ENCODE measurements at regions not wholly inside any gene's neighbourhood (a gene's known extent, or its start where the extent isn't known, plus 50 kb on each side); places are given as distances from the start of the nearest gene placed in this dataset.

DNA sequence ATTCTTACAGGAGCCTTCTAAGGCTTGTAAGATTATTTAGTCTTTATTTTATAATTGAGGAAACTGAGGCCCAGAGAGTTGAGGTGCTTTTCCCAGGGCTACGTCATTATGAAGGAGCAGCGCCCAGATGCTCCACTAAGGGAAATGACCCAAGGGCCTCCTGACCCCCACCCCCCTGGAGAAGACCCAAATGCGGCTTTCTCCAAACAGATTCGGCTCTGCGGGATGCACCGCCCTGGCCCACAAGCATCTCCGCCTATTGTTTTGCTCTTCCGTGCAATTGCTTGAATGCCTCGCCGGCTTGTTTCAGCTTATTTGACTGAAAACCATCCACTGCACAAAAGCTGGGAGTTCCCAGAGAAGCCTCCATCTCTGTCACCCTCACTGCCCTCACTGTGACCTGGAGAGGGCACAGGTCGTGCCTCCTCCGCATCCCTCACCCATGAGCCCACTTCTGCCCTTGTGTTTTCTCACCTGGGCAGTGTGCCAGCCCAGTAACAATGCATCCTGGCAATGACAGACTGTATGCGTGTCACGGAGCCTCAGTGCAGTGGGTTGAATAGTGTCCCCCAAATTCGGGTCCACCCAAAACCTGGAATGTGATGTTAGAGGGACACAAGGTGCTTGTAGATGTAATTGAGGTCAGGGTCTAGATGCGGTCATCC lies 790.2 kb downstream of the TBC1D22A start:
- Histone ChIP-seq H3K4me2 (no peak overlapping the region), H3K27me3 (ENCODE audit: insufficient read depth) (no peaks in the 10 kb centered on the region), H3K79me2 (replicated peaks; ENCODE audit: insufficient read depth) (no peaks in the 10 kb centered on the region), H4K20me1 (replicated peaks; ENCODE audit: insufficient read depth) (no peaks in the 10 kb centered on the region), H3K4me1 (ENCODE audit: insufficient read depth) (no peaks in the 10 kb centered on the region), H3K27ac (ENCODE audit: low read depth) (no peak overlapping the region), H3K36me3 (ENCODE audit: insufficient read depth) (peaks cover 8% of the 10 kb centered on the region; the same call in 1 of the 2 replicates), H2AFZ (no peak overlapping the region), H3K9me2 (ENCODE audit: insufficient read depth) (no peaks in the 10 kb centered on the region), H3F3A (replicated peaks; ENCODE audit: low read depth) (peaks cover 6% of the 10 kb centered on the region; the same call in 1 of the 2 replicates), H3K4me3 (no peak overlapping the region)
- no peak for ATAC-seq
- peaks cover 39% of the 10 kb centered on the region for H3K36me3 Mint-ChIP-seq (ENCODE audit: low read depth)
- peaks cover 16% of the 10 kb centered on the region for H3K27me3 Mint-ChIP-seq (ENCODE audit: insufficient read depth, low read depth, poor library complexity)
- no peak overlapping the region for H3K27ac Mint-ChIP-seq
- no peak for TF ChIP-seq EZH2phosphoT487 (IDR thresholded peaks at IDR 0.05; ENCODE audit: unreplicated experiment)
- TF ChIP-seq POLR2AphosphoS5 (IDR thresholded peaks at IDR 0.05; ENCODE audit: low read depth) = no peak
- no peak for TF ChIP-seq ZNF331 (CRISPR knock-in tag; IDR thresholded peaks at IDR 0.05; ENCODE audit: low read depth)
- TF ChIP-seq STAT1 (IDR thresholded peaks at IDR 0.05; ENCODE audit: unreplicated experiment) = no peak
- TF ChIP-seq, protein P1, sequence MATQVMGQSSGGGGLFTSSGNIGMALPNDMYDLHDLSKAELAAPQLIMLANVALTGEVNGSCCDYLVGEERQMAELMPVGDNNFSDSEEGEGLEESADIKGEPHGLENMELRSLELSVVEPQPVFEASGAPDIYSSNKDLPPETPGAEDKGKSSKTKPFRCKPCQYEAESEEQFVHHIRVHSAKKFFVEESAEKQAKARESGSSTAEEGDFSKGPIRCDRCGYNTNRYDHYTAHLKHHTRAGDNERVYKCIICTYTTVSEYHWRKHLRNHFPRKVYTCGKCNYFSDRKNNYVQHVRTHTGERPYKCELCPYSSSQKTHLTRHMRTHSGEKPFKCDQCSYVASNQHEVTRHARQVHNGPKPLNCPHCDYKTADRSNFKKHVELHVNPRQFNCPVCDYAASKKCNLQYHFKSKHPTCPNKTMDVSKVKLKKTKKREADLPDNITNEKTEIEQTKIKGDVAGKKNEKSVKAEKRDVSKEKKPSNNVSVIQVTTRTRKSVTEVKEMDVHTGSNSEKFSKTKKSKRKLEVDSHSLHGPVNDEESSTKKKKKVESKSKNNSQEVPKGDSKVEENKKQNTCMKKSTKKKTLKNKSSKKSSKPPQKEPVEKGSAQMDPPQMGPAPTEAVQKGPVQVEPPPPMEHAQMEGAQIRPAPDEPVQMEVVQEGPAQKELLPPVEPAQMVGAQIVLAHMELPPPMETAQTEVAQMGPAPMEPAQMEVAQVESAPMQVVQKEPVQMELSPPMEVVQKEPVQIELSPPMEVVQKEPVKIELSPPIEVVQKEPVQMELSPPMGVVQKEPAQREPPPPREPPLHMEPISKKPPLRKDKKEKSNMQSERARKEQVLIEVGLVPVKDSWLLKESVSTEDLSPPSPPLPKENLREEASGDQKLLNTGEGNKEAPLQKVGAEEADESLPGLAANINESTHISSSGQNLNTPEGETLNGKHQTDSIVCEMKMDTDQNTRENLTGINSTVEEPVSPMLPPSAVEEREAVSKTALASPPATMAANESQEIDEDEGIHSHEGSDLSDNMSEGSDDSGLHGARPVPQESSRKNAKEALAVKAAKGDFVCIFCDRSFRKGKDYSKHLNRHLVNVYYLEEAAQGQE (IDR thresholded peaks at IDR 0.05; ENCODE audit: unreplicated experiment) = no peak
- no peak for TF ChIP-seq EZH2 (IDR thresholded peaks at IDR 0.05; ENCODE audit: low read depth, unreplicated experiment)
- no peak for TF ChIP-seq CREB1 (CRISPR knock-in tag; IDR thresholded peaks at IDR 0.05; ENCODE audit: low read depth)
- TF ChIP-seq, protein P2, sequence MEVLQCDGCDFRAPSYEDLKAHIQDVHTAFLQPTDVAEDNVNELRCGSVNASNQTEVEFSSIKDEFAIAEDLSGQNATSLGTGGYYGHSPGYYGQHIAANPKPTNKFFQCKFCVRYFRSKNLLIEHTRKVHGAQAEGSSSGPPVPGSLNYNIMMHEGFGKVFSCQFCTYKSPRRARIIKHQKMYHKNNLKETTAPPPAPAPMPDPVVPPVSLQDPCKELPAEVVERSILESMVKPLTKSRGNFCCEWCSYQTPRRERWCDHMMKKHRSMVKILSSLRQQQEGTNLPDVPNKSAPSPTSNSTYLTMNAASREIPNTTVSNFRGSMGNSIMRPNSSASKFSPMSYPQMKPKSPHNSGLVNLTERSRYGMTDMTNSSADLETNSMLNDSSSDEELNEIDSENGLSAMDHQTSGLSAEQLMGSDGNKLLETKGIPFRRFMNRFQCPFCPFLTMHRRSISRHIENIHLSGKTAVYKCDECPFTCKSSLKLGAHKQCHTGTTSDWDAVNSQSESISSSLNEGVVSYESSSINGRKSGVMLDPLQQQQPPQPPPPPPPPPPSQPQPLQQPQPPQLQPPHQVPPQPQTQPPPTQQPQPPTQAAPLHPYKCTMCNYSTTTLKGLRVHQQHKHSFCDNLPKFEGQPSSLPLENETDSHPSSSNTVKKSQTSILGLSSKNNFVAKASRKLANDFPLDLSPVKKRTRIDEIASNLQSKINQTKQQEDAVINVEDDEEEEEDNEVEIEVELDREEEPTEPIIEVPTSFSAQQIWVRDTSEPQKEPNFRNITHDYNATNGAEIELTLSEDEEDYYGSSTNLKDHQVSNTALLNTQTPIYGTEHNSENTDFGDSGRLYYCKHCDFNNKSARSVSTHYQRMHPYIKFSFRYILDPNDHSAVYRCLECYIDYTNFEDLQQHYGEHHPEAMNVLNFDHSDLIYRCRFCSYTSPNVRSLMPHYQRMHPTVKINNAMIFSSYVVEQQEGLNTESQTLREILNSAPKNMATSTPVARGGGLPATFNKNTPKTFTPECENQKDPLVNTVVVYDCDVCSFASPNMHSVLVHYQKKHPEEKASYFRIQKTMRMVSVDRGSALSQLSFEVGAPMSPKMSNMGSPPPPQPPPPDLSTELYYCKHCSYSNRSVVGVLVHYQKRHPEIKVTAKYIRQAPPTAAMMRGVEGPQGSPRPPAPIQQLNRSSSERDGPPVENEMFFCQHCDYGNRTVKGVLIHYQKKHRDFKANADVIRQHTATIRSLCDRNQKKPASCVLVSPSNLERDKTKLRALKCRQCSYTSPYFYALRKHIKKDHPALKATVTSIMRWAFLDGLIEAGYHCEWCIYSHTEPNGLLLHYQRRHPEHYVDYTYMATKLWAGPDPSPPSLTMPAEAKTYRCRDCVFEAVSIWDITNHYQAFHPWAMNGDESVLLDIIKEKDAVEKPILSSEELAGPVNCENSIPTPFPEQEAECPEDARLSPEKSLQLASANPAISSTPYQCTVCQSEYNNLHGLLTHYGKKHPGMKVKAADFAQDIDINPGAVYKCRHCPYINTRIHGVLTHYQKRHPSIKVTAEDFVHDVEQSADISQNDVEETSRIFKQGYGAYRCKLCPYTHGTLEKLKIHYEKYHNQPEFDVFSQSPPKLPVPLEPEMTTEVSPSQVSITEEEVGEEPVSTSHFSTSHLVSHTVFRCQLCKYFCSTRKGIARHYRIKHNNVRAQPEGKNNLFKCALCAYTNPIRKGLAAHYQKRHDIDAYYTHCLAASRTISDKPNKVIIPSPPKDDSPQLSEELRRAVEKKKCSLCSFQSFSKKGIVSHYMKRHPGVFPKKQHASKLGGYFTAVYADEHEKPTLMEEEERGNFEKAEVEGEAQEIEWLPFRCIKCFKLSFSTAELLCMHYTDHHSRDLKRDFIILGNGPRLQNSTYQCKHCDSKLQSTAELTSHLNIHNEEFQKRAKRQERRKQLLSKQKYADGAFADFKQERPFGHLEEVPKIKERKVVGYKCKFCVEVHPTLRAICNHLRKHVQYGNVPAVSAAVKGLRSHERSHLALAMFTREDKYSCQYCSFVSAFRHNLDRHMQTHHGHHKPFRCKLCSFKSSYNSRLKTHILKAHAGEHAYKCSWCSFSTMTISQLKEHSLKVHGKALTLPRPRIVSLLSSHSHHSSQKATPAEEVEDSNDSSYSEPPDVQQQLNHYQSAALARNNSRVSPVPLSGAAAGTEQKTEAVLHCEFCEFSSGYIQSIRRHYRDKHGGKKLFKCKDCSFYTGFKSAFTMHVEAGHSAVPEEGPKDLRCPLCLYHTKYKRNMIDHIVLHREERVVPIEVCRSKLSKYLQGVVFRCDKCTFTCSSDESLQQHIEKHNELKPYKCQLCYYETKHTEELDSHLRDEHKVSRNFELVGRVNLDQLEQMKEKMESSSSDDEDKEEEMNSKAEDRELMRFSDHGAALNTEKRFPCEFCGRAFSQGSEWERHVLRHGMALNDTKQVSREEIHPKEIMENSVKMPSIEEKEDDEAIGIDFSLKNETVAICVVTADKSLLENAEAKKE (CRISPR knock-in tag; IDR thresholded peaks at IDR 0.05) = no peak
- TF ChIP-seq, protein P3, sequence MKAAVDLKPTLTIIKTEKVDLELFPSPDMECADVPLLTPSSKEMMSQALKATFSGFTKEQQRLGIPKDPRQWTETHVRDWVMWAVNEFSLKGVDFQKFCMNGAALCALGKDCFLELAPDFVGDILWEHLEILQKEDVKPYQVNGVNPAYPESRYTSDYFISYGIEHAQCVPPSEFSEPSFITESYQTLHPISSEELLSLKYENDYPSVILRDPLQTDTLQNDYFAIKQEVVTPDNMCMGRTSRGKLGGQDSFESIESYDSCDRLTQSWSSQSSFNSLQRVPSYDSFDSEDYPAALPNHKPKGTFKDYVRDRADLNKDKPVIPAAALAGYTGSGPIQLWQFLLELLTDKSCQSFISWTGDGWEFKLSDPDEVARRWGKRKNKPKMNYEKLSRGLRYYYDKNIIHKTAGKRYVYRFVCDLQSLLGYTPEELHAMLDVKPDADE (IDR thresholded peaks at IDR 0.05) = no peak
- TF ChIP-seq JUNB (IDR thresholded peaks at IDR 0.05; ENCODE audit: unreplicated experiment) = no peak
- TF ChIP-seq, protein P4, sequence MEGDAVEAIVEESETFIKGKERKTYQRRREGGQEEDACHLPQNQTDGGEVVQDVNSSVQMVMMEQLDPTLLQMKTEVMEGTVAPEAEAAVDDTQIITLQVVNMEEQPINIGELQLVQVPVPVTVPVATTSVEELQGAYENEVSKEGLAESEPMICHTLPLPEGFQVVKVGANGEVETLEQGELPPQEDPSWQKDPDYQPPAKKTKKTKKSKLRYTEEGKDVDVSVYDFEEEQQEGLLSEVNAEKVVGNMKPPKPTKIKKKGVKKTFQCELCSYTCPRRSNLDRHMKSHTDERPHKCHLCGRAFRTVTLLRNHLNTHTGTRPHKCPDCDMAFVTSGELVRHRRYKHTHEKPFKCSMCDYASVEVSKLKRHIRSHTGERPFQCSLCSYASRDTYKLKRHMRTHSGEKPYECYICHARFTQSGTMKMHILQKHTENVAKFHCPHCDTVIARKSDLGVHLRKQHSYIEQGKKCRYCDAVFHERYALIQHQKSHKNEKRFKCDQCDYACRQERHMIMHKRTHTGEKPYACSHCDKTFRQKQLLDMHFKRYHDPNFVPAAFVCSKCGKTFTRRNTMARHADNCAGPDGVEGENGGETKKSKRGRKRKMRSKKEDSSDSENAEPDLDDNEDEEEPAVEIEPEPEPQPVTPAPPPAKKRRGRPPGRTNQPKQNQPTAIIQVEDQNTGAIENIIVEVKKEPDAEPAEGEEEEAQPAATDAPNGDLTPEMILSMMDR (conservative IDR thresholded peaks at IDR 0.05; ENCODE audit: low read depth in 2 of 2) = no peak
- no peak for TF ChIP-seq ZNF114 (CRISPR knock-in tag; IDR thresholded peaks at IDR 0.05)
- no peak for TF ChIP-seq NANOG (IDR thresholded peaks at IDR 0.05; ENCODE audit: borderline replicate concordance)
- H3K4me3 Mint-ChIP-seq = no peak overlapping the region
- H3K9me3 Mint-ChIP-seq = peaks cover 96% of the 10 kb centered on the region
- no peaks in the 10 kb centered on the region for H3K4me1 Mint-ChIP-seq
- no peak for DNase-seq (ENCODE audit: low spot score)

Data from GM23338 (cell line).